Stimulated activated naive CD8-positive, alpha-beta T cell treated with anti-CD3 and anti-CD28 coated beads, Interleukin-15, Interleukin-2, amounts not matched to agents 100 ng/mL and 50 ng/mL, for 24 hours (primary cell): ENCODE measurements at regions not wholly inside any gene's neighbourhood (a gene's known extent, or its start where the extent isn't known, plus 50 kb on each side); places are given as distances from the start of the nearest gene placed in this dataset.
A peak's percentile ranks its signal among the peaks of the same experiment; 100 is the strongest.

Source experiments
- H3K27ac Mint-ChIP-seq: one replicate; pipeline ENCODE4 v1.8.0; 2021; ENCODE audit warnings: mild to moderate bottlenecking, mixed read lengths
- H3K27me3 Mint-ChIP-seq: one replicate; pipeline ENCODE4 v1.8.0; 2021; ENCODE audit warnings: mixed read lengths
- H3K36me3 Mint-ChIP-seq: one replicate; pipeline ENCODE4 v1.8.0; 2021; ENCODE audit warnings: low read depth, mixed read lengths
- H3K4me1 Mint-ChIP-seq: one replicate; pipeline ENCODE4 v1.8.0; 2021; ENCODE audit warnings: low read depth, mixed read lengths
- H3K4me3 Mint-ChIP-seq: one replicate; pipeline ENCODE4 v1.8.0; 2021; ENCODE audit warnings: mild to moderate bottlenecking, mixed read lengths
- H3K9me3 Mint-ChIP-seq: one replicate; pipeline ENCODE4 v1.8.0; 2021; ENCODE audit warnings: mixed read lengths

DNA sequence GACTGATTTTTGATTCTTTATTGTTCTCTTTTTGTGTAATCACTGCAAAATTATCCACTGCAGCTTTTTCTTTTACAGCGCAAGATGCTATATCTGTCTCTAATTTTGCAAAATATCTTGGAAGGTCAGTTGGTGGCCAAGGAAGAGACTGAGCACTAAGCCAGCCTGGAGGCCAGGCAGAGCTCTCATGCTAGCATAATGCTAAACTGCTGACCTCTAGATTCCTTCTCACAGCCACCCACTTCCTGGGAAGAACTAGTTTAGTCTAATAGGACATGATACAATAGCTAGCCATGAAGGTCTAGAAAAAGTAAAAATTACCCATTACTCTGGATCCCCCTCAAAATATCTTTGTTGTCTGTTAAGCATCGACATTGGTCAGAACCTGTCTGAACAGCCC, 227.2 kb upstream of the ARHGAP20 start:
- Mint-ChIP-seq H3K4me3 (no peak overlapping the region), H3K27ac (no peak overlapping the region), H3K27me3 (peaks cover 4% of the 10 kb centered on the region), H3K4me1 (no peaks in the 10 kb centered on the region), H3K36me3 (no peaks in the 10 kb centered on the region), H3K9me3 (no peaks in the 10 kb centered on the region)

DNA sequence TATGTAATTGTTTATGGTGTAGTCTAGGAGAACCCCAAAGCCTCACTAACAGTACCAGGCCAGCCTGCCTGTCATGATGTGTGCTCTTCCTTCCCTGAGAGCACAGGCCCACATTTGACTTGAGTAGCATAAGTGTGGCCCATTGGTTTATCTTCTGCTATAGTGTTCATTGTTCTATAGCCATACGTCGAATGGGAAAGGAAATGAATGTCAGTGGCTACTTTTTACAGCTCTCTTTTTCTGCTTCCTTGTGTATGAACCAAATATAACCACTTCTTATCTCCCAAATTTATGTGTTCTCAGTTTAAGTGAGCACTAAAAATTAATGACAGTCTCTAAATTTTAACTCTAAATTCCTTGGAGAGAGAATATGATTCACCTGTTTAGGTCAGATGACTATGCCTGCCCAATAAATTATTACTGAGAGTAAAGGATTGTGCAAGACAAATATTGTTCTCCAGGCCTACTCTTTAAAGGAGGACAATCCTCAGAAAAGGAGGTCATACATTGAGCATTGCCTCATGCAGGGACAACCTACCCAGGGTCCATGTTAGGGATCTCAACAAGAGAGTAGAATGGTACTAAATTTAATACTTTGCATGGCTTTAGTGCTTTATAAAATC, 222.9 kb upstream of the ARHGAP20 start:
- Mint-ChIP-seq H3K4me3 (no peak overlapping the region), H3K4me1 (no peaks in the 10 kb centered on the region), H3K27ac (no peak overlapping the region), H3K27me3 (no peaks in the 10 kb centered on the region), H3K36me3 (no peaks in the 10 kb centered on the region), H3K9me3 (no peaks in the 10 kb centered on the region)

DNA sequence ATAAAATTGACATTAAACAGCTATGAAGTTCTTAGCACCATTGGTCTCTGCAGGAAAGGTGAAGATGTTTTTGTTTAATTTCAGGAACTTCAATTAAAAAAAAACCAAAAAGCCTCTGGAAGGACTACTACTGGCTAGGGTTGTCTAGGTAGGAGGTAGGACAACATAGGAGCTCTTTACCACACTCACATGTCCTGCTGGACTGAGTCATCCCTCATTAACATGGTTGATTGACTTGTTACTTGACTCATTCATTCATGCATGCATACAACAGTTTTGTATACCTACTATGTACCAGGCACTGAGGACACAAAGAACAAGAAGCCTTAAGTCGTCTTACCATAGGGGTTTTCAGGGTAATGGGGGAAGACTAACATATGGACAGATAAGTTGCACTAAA, 216.9 kb upstream of the ARHGAP20 start:
- H3K27ac Mint-ChIP-seq = no peak overlapping the region
- H3K4me3 Mint-ChIP-seq = no peak overlapping the region
- no peaks in the 10 kb centered on the region for H3K27me3 Mint-ChIP-seq
- H3K36me3 Mint-ChIP-seq = no peaks in the 10 kb centered on the region
- no peaks in the 10 kb centered on the region for H3K4me1 Mint-ChIP-seq
- no peaks in the 10 kb centered on the region for H3K9me3 Mint-ChIP-seq

DNA sequence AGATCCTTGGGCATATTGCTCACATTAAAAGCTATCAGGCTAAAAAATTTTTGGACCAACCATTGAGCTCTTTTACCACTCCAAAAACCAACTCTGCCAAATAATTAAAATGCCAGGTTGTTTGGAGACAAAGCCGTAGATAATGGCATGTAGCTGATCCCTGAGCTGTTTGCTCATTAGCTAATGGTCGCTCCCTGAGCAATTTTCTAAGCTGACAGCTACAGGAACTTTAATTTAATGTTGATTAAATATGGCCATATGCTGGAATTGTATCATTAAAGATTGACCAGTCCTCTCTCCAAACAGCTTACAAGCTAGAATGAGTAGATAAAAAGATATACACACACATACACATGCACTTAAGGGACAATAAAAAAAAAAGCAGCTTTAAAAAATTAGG, 216.2 kb upstream of the ARHGAP20 start:
- H3K36me3 Mint-ChIP-seq = no peaks in the 10 kb centered on the region
- H3K4me3 Mint-ChIP-seq = no peak overlapping the region
- H3K27ac Mint-ChIP-seq = no peak overlapping the region
- no peaks in the 10 kb centered on the region for H3K4me1 Mint-ChIP-seq
- no peaks in the 10 kb centered on the region for H3K27me3 Mint-ChIP-seq
- no peaks in the 10 kb centered on the region for H3K9me3 Mint-ChIP-seq

DNA sequence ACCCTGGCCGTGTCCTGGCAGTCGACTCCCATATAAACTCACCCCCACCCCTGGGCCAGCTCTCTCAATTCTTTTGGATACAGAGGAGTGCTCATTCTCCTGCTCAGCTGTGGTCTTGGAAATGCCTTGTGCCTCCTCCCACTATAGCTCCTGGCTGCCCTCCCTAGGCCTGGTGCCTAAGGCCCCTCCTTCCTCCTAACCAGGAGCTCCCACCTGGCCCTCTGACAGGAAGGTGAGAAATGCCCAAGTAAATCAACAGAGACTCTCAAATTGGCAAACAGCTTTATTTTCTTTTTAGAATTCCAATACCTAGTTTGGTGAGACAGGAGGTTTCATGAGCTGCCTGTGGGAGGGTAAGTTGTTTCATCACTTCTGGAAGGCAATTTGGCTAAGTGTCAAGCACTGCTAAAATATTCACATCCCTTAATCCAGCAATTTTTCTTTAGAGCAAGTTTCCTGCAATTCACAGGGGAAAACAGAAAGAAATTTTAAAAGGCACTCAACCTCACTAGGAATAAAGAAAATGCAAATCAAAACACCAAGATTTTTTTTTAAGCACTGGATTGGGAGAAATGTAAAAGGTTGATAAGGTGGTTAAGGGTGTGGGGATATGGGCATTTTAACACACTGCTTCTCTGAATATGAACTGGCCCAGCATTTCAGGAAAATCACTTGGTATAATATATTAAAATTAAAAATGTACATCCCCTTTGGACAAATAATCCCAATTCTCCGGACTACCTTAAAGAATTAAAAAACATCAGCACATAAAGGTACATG, 209.7 kb upstream of the ARHGAP20 start:
- H3K4me3 Mint-ChIP-seq = no peak overlapping the region
- H3K36me3 Mint-ChIP-seq = no peaks in the 10 kb centered on the region
- H3K27me3 Mint-ChIP-seq = no peaks in the 10 kb centered on the region
- no peak overlapping the region for H3K27ac Mint-ChIP-seq
- no peaks in the 10 kb centered on the region for H3K9me3 Mint-ChIP-seq
- peaks cover 6% of the 10 kb centered on the region for H3K4me1 Mint-ChIP-seq

DNA sequence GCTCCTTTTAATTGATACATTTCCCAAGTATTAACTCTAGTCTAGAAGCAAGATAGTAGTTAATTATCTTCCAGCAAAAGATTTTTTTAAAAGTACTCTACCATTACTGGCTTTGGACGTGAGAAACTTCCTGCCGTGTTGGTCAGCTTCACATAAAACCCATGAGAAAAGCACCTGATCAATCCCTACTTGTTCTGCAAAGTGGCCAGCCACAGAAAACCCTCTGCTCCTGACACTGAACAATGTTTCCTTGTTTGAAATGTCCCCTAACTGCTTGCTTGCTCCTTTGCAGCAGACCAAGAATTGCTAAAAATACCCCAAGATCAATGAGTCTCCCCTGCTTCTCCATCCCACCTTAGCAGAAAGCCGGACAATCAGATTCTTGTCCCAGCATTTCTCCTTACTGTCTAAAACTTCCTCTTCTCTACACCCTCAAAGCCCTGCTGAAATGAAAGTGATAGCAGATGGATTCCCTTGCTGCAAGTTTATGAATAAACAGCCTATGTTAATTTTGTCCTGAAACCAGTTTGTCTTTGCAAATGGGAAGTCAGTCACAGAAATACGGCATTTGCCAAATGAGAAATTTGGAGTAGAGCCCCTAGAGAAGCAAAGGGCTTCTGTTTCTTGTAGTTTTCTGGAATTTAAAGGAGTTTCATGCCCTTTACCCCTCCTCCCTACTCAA, 207.1 kb upstream of the ARHGAP20 start:
- Mint-ChIP-seq H3K36me3 (no peaks in the 10 kb centered on the region), H3K9me3 (peaks cover 7% of the 10 kb centered on the region), H3K27me3 (no peaks in the 10 kb centered on the region), H3K4me1 (peaks cover 6% of the 10 kb centered on the region), H3K4me3 (no peak overlapping the region), H3K27ac (no peak overlapping the region)

DNA sequence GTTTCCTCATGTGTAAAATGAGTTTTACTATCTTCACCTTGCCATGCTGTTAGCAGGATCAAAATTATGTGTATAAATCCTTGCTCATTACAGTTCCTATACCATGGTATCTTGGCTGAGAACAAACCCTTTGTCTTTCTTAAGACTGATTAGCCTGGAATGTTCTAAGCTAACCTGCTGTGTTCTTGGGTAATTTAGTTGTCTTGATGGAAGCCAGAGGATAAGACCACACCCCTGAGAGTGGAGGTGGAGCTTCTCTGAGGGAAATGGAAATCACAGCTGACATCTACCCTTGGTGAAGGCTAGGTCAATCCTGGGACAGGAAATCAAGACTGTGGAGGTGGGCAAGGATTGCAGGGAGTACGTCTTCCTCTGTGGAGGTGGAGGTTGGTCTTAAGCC, 206.1 kb upstream of the ARHGAP20 start:
- no peaks in the 10 kb centered on the region for H3K36me3 Mint-ChIP-seq
- peaks cover 6% of the 10 kb centered on the region for H3K4me1 Mint-ChIP-seq
- peaks cover 7% of the 10 kb centered on the region for H3K9me3 Mint-ChIP-seq
- no peaks in the 10 kb centered on the region for H3K27me3 Mint-ChIP-seq
- no peak overlapping the region for H3K27ac Mint-ChIP-seq
- no peak overlapping the region for H3K4me3 Mint-ChIP-seq

DNA sequence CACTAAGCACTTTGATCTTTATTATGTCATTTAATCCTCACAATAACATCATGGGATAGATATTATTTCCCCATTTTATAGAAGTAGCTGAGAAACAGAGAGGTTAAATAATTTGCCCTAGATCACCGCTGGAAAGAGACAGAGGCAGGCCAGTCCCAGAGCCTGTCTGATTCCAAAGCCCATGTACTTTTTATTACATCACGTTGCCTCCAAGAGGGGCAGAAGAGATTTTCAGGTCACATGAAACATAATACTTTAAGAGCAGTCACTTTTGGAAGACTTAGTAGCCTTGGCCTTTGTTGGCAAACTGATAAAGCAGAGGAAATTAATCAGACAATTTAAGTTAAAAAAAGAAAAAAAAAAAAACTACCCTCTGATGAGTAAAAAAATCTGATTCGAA, 200.2 kb upstream of the ARHGAP20 start:
- Mint-ChIP-seq H3K9me3 (peaks cover 14% of the 10 kb centered on the region), H3K27ac (no peak overlapping the region), H3K4me1 (peaks cover 16% of the 10 kb centered on the region), H3K27me3 (no peaks in the 10 kb centered on the region), H3K36me3 (no peaks in the 10 kb centered on the region), H3K4me3 (no peak overlapping the region)

DNA sequence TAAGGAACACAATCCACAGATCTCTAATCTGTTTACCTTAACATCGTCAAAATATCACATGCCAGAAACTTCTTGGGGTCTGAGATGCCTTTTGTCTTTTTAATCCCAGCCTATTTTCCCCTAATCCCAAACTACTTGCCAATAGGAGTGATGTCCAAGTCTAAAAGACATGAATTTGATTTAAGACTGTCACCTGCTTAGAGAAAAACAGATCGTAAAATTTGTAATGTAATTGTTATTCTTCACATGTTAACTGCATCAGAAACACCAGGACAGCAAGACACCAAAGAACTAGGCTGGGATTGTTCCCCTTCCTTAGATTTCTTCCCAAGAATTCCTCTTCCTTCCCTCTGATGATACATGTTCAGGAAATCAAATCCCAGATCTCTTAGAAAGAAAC, 198.1 kb upstream of the ARHGAP20 start:
- no peak overlapping the region for H3K4me3 Mint-ChIP-seq
- H3K9me3 Mint-ChIP-seq = peaks cover 16% of the 10 kb centered on the region
- H3K4me1 Mint-ChIP-seq = peaks cover 21% of the 10 kb centered on the region
- no peaks in the 10 kb centered on the region for H3K36me3 Mint-ChIP-seq
- no peaks in the 10 kb centered on the region for H3K27me3 Mint-ChIP-seq
- no peak overlapping the region for H3K27ac Mint-ChIP-seq

DNA sequence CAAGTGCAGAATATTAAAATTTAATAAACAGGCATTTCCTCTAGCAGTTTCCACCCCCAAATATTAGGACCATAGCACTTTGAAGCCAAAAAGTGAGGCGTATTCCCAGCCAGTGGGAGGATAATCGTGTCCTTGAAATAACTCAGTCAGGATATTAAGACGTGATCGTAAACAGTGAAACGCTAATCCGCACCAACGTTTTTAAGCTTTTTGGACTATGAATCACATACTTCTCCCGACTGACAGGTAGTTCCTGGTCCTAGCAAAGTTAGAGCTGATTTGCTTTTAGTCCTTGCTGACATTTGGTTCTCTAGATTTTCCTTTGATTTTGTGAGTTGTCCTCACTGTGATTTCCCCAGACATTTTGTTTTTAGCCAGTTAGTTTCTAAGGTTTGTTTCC, 197.1 kb upstream of the ARHGAP20 start:
- H3K4me1 Mint-ChIP-seq = peaks cover 21% of the 10 kb centered on the region
- H3K4me3 Mint-ChIP-seq = no peak overlapping the region
- peaks cover 10% of the 10 kb centered on the region for H3K9me3 Mint-ChIP-seq
- no peaks in the 10 kb centered on the region for H3K27me3 Mint-ChIP-seq
- no peaks in the 10 kb centered on the region for H3K36me3 Mint-ChIP-seq
- no peak overlapping the region for H3K27ac Mint-ChIP-seq

DNA sequence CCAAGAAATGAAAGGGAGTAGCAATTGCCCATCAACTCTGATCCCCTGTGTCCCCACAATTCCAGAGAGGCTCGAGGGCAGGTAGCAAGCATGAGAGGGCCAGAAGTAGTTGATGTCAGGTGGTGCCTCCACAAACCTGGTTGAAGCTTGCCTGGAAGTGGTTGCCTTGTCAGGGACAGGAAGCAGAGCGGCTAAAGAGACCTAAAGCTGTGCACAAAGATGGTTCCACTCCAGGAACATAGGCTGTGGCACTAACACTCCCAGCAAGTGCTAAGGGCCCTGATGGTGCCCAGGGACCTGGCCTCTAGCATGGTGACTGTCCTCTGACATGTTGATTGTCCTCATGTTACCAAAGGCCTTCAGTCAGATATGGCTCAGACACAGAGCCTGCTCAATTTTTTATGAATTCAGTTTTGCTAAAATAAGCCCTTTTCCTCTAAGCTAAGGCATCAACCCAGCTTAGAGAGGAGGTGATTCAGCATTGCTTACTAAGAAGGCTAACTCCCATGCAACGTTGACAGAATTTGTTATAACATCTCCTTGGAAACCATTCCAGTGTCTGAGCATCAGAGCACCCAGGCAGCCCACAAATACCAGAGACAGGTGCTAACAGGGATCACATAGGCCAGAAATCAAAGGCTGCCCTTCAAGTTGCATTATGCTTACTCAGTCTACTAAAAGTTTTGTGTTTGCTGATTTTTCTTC, 196.3 kb upstream of the ARHGAP20 start:
- Mint-ChIP-seq H3K4me3 (no peak overlapping the region), H3K9me3 (peaks cover 10% of the 10 kb centered on the region), H3K36me3 (no peaks in the 10 kb centered on the region), H3K27ac (peak overlapping the region; percentile 51), H3K27me3 (no peaks in the 10 kb centered on the region), H3K4me1 (peaks cover 21% of the 10 kb centered on the region)

DNA sequence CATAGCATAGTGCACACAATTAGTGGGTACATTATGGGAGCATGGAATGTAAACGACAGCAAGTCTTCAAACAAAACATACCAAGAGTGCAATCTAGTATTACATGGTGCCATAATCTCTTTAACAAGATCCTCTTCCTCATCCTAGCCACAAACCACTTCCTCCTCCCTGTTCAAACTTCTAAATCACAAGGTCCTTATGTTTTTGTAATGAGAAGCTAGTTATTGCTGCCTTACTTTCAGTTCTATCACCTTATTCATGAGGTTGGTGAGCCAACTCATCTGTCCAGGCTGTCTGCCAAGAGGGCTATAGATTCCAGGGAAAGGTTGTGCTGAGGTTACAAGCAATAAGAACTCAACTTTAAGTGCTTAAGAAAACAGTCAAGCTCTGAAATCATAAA, 195.4 kb upstream of the ARHGAP20 start:
- Mint-ChIP-seq H3K4me3 (no peak overlapping the region), H3K27ac (no peak overlapping the region)

DNA sequence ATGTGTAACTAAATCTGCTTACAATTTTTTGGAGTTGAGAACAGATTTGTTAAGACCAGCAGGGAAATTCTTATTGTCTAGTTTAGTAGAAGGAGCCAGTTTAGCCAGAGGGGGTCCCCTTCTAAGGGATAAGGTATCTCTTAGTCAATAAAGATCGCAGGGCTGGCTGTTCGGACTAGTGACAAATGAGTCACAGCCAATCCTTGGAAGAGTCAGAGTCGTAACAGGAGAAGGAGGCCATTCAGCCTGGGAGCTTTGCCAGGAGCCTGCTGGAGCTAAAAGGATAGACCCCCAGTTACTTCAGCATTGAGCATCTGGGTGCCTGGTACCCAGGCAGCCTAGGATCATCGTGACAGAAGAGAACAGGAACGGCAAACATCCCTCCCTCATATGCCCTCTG, 191.6 kb upstream of the ARHGAP20 start:
- Mint-ChIP-seq H3K9me3 (peaks cover 10% of the 10 kb centered on the region), H3K4me1 (peaks cover 18% of the 10 kb centered on the region), H3K36me3 (no peaks in the 10 kb centered on the region), H3K27ac (no peak overlapping the region), H3K4me3 (no peak overlapping the region), H3K27me3 (no peaks in the 10 kb centered on the region)

More for the DNA sequence above, 195.4 kb upstream of the ARHGAP20 start:
- H3K9me3 Mint-ChIP-seq = peaks cover 10% of the 10 kb centered on the region
- H3K27me3 Mint-ChIP-seq = no peaks in the 10 kb centered on the region
- peaks cover 21% of the 10 kb centered on the region for H3K4me1 Mint-ChIP-seq
- H3K36me3 Mint-ChIP-seq = no peaks in the 10 kb centered on the region

DNA sequence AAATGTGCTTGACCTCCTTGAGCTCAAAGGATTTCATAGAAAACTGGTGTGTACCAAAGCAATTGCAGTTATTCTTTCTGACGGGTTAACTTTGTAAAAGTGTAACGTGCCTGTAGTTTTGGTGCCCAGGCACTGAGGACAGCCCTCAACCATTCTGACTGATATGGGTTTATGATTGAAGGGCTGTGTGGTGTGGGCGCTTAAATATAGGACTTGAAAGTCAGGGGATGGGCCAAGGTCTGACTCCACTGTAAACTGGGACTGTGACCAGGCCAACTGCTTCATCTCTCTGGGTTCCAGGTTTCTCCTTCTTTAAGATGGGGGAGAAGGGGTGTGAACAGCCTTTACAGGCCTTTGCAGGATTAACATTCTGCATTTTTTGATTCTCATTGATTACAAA, 191.1 kb upstream of the ARHGAP20 start:
- Mint-ChIP-seq H3K4me1 (peaks cover 14% of the 10 kb centered on the region), H3K9me3 (peaks cover 10% of the 10 kb centered on the region)

DNA sequence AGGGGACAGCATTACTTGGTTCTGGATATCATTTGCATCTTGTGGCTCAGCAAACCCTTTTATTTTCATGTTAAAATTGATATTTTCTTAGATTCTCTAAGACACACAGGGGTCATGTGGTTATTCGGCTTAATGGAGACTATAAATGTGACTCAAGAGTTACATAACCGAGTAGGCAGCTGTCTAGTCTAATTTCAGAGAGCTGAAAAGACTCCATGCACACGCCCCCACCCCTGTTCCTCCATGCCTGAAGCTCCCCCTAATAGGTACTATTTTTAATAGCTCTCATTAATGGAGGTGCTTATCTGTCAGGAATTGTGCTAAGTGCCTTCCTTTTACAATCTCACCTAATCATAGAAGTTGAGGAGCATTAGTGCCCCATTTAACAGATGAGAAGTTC, 189.2 kb upstream of the ARHGAP20 start:
- no peaks in the 10 kb centered on the region for H3K4me1 Mint-ChIP-seq
- no peaks in the 10 kb centered on the region for H3K9me3 Mint-ChIP-seq
- no peak overlapping the region for H3K27ac Mint-ChIP-seq
- no peaks in the 10 kb centered on the region for H3K27me3 Mint-ChIP-seq
- no peak overlapping the region for H3K4me3 Mint-ChIP-seq
- H3K36me3 Mint-ChIP-seq = no peaks in the 10 kb centered on the region

More for the DNA sequence above, 191.1 kb upstream of the ARHGAP20 start:
- Mint-ChIP-seq H3K27me3 (no peaks in the 10 kb centered on the region), H3K36me3 (no peaks in the 10 kb centered on the region), H3K27ac (no peak overlapping the region), H3K4me3 (no peak overlapping the region)
